ENCODE measurements at regions not wholly inside any gene's neighbourhood (a gene's known extent, or its start where the extent isn't known, plus 50 kb on each side); places are given as distances from the start of the nearest gene placed in this dataset.

DNA sequence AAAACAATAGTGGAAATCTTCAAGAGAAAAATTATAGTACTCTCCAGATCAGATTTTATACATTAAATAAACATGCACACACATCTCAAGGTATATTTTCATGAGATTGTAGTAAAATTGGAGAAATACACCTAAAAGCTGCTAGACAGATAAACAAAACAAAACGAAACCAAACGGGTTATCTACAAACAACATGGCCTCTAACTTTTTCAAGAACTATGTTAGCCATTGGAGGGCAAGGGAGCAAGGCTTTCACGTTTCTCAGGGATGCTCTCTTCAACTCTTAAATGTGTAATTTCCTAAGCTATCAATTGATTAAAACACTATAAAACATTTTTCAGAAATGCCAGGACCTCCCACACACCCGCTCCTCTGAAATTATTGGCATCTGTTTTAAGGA lies 1262.4 kb upstream of the PCDH20 start:
- no peak for TF ChIP-seq SUZ12 (IDR thresholded peaks at IDR 0.05; ENCODE audit: low read depth, low read length)
- TF ChIP-seq, protein P1, sequence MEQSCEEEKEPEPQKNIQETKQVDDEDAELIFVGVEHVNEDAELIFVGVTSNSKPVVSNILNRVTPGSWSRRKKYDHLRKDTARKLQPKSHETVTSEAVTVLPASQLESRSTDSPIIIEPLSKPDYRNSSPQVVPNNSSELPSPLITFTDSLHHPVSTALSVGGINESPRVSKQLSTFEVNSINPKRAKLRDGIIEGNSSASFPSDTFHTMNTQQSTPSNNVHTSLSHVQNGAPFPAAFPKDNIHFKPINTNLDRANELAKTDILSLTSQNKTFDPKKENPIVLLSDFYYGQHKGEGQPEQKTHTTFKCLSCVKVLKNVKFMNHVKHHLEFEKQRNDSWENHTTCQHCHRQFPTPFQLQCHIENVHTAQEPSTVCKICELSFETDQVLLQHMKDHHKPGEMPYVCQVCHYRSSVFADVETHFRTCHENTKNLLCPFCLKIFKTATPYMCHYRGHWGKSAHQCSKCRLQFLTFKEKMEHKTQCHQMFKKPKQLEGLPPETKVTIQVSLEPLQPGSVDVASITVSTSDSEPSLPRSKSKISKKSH (CRISPR knock-in tag; IDR thresholded peaks at IDR 0.05; ENCODE audit: borderline replicate concordance) = no peak
